Dedifferentiated amniotic fluid mesenchymal stem cell (primary cell): ENCODE measurements at regions not wholly inside any gene's neighbourhood (a gene's known extent, or its start where the extent isn't known, plus 50 kb on each side); places are given as distances from the start of the nearest gene placed in this dataset.
"Not testable (repeated sequence)": the region's sequence is repeated elsewhere in the genome, so short reads cannot be mapped to it uniquely, and the experiment has no call there.

Experiments used
- DNase-seq: peaks from one replicate; pipeline ENCODE4 v3.0.0-alpha.2; 2016; ENCODE audit errors: extremely low spot score

GRCh38 chr6:12509060-12509459, 207.5 kb upstream of the PHACTR1 start:
- DNase-seq: no peak

GRCh38 chr6:12516070-12516469, 200.5 kb upstream of the PHACTR1 start:
- DNase-seq: no peak

GRCh38 chr6:12522347-12522746, 194.2 kb upstream of the PHACTR1 start:
- DNase-seq: no peak

- no peak for DNase-seq
Measured at GRCh38 chr6:12523726-12524125, 192.8 kb upstream of the PHACTR1 start.

GRCh38 chr6:12525276-12525675, 191.3 kb upstream of the PHACTR1 start:
- DNase-seq: no peak

GRCh38 chr6:12527339-12527738, 189.2 kb upstream of the PHACTR1 start:
- DNase-seq: no peak

- DNase-seq: no peak
Measured at GRCh38 chr6:12528136-12528535, 188.4 kb upstream of the PHACTR1 start.

- no peak for DNase-seq
Measured at GRCh38 chr6:12528581-12529363, 187.8 kb upstream of the PHACTR1 start.

- DNase-seq: no peak
Measured at GRCh38 chr6:12529364-12530019, 187.1 kb upstream of the PHACTR1 start.

- DNase-seq: no peak
Measured at GRCh38 chr6:12530345-12530744, 186.2 kb upstream of the PHACTR1 start.

- DNase-seq: no peak
Measured at GRCh38 chr6:12533586-12533985, 183.0 kb upstream of the PHACTR1 start.

- DNase-seq: no peak
Measured at GRCh38 chr6:12534069-12534853, 182.3 kb upstream of the PHACTR1 start.

- DNase-seq: no peak
Measured at GRCh38 chr6:12535586-12536314, 180.8 kb upstream of the PHACTR1 start.

- DNase-seq: no peak
Measured at GRCh38 chr6:12536416-12536815, 180.2 kb upstream of the PHACTR1 start.

- no peak for DNase-seq
Measured at GRCh38 chr6:12537389-12537788, 179.2 kb upstream of the PHACTR1 start.

- no peak for DNase-seq
Measured at GRCh38 chr6:12538881-12539357, 177.6 kb upstream of the PHACTR1 start.

- not testable (repeated sequence) for DNase-seq
Measured at GRCh38 chr6:12542319-12543115, 174.1 kb upstream of the PHACTR1 start.

- no peak for DNase-seq
Measured at GRCh38 chr6:12543953-12544352, 172.6 kb upstream of the PHACTR1 start.

- DNase-seq: no peak
Measured at GRCh38 chr6:12544821-12545565, 171.6 kb upstream of the PHACTR1 start.
